SH-SY5Y (cell line): ENCODE measurements at regions not wholly inside any gene's neighbourhood (a gene's known extent, or its start where the extent isn't known, plus 50 kb on each side); places are given as distances from the start of the nearest gene placed in this dataset.

Source experiments
- GATA2 ChIP-seq: IDR thresholded peaks from 2 replicates; pipeline ENCODE4 v1.6.1; 2011; ENCODE audit warnings: mild to moderate bottlenecking, low read depth, low read length
- GATA3 ChIP-seq: IDR thresholded peaks from 2 replicates; pipeline ENCODE4 v1.6.1; 2011; ENCODE audit warnings: low read depth, mild to moderate bottlenecking, low read length, moderate library complexity

DNA sequence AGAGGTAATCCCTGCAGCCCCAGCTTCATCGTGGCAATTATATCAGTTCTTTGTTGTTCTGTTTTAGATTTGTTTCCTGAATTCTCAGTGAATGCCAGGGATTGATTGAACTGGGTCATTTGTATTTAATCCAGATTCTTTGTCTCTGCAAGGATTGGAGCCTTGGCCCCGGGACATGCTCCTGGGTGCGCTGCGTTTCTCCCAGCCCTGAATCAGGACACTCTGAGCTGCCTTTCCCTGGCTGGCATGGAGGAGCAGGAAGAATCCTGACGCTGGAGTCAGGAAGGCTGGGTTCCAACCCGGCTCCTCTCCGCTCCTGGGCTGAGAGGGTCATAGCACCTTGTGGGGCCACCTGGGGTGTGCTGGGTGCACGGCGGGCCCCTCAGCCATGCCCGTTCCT lies 545.6 kb downstream of the QKI start:
- TF ChIP-seq GATA2 (no peak), GATA3 (no peak)
